PC-3 (cell line): ENCODE measurements at regions not wholly inside any gene's neighbourhood (a gene's known extent, or its start where the extent isn't known, plus 50 kb on each side); places are given as distances from the start of the nearest gene placed in this dataset.

Source experiments
- ATAC-seq: fragments of 200-7000 bp; cut with Tn5 transposase; 2 replicates; pipeline ENCODE4 v1.9.1; 2020; ENCODE audit warnings: mild to moderate bottlenecking, moderate library complexity
- BruUV-seq: library from RNA; stranded (reverse); fragments of 400-500 nt; replicated peaks from 2 replicates; lab custom pipeline; 2021; lab: Mats Ljungman, UMichigan
- CTCF ChIA-PET: fragments of 300-600 bp; sonication (Branson Sonifier 250); formaldehyde crosslinking; loops from one replicate; lab custom pipeline; 2022; ENCODE audit warnings: antibody characterized with exemption; lab: Charles Lee
- POLR2A ChIA-PET: fragments of 300-600 bp; sonication (Branson Sonifier 250); formaldehyde crosslinking; loops from one replicate; lab custom pipeline; 2022; ENCODE audit warnings: antibody characterized with exemption; ENCODE audit not compliant: unreplicated experiment; lab: Charles Lee
- DNase-seq: peaks from one replicate; pipeline ENCODE4 v3.0.0-alpha.2; 2015
- H2AFZ ChIP-seq: fragments of 300-600 bp; sonication (generic); 2 replicates; pipeline ENCODE4 v1.6.0; 2016; ENCODE audit warnings: antibody characterized with exemption, low read length
- H3F3A ChIP-seq: fragments of 300-600 bp; sonication (generic); one replicate; pipeline ENCODE4 v1.6.0; 2017; ENCODE audit warnings: antibody characterized with exemption, low read length, control low read depth, mild to moderate bottlenecking; ENCODE audit not compliant: unreplicated experiment
- H3K27ac ChIP-seq: fragments of 300-600 bp; sonication (generic); 2 replicates; pipeline ENCODE4 v1.5.1; 2016; ENCODE audit warnings: mild to moderate bottlenecking, low read length
- H3K27me3 ChIP-seq: fragments of 300-600 bp; sonication (generic); 2 replicates; pipeline ENCODE4 v1.6.1; 2016; ENCODE audit warnings: low read length, mixed read lengths
- H3K36me3 ChIP-seq: fragments of 300-600 bp; sonication (generic); 2 replicates; pipeline ENCODE4 v1.6.1; 2016; ENCODE audit warnings: low read depth, mixed run types, low read length, mixed read lengths
- H3K4me1 ChIP-seq: fragments of 300-600 bp; sonication (generic); 2 replicates; pipeline ENCODE4 v1.5.1; 2016; ENCODE audit warnings: low read length; ENCODE audit not compliant: insufficient read depth
- H3K4me2 ChIP-seq: fragments of 300-600 bp; sonication (generic); 2 replicates; pipeline ENCODE4 v1.6.0; 2016; ENCODE audit warnings: low read length
- H3K4me3 ChIP-seq: fragments of 300-600 bp; sonication (generic); 2 replicates; pipeline ENCODE4 v1.5.1; 2016; ENCODE audit warnings: mild to moderate bottlenecking, low read length, mixed read lengths
- H3K79me2 ChIP-seq: fragments of 300-600 bp; sonication (generic); 2 replicates; pipeline ENCODE4 v1.6.1; 2017; ENCODE audit warnings: low read length, mixed read lengths
- H3K9ac ChIP-seq: fragments of 300-600 bp; sonication (generic); 2 replicates; pipeline ENCODE4 v1.6.0; 2016; ENCODE audit warnings: mild to moderate bottlenecking, low read length
- H3K9me2 ChIP-seq: fragments of 300-600 bp; sonication (generic); replicated peaks from 2 replicates; pipeline ENCODE4 v1.6.1; 2016; ENCODE audit warnings: mixed run types, low read length, mixed read lengths
- H3K9me3 ChIP-seq: fragments of 300-600 bp; sonication (generic); 2 replicates; pipeline ENCODE4 v1.6.1; 2016; ENCODE audit warnings: low read length, mixed read lengths
- H4K20me1 ChIP-seq: fragments of 300-600 bp; sonication (generic); 2 replicates; pipeline ENCODE4 v1.6.1; 2016; ENCODE audit warnings: low read length, mixed read lengths
- EZH2 ChIP-seq: fragments of 300-600 bp; sonication (generic); IDR thresholded peaks from one replicate; pipeline ENCODE4 v1.6.1; 2017; ENCODE audit warnings: antibody characterized with exemption, mild to moderate bottlenecking, low read length; ENCODE audit not compliant: unreplicated experiment
- EZH2phosphoT487 ChIP-seq: fragments of 300-600 bp; sonication (generic); IDR thresholded peaks from 2 replicates; pipeline ENCODE4 v1.6.1; 2018; ENCODE audit warnings: mild to moderate bottlenecking, antibody characterized with exemption, low read length, borderline replicate concordance
- intact Hi-C: fragments of 100-400 bp; cut with micrococcal nuclease; formaldehyde crosslinking; loops from 2 replicates; pipeline ENCODE4 v1.9.0; 2023
- TF ChIP-seq, protein P1 (sequence below): fragments of 300-600 bp; sonication (generic); conservative IDR thresholded peaks from 2 replicates; pipeline ENCODE4 v1.5.1; 2017; ENCODE audit warnings: antibody characterized with exemption, low read depth, mild to moderate bottlenecking, low read length

- ChIA-PET CTCF (no interaction called here), POLR2A (no interaction called here)
- ATAC-seq (no peak), DNase-seq (no peak)
- Histone ChIP-seq H3K4me2 (no peak overlapping the region), H4K20me1 (no peaks in the 10 kb centered on the region), H3K36me3 (no peaks in the 10 kb centered on the region), H3K4me1 (no peaks in the 10 kb centered on the region), H3K9me2 (no peaks in the 10 kb centered on the region), H3K9me3 (no peaks in the 10 kb centered on the region), H2AFZ (no peak overlapping the region), H3K9ac (no peak overlapping the region), H3K27ac (no peak overlapping the region), H3K4me3 (no peak overlapping the region), H3F3A (no peaks in the 10 kb centered on the region), H3K27me3 (no peaks in the 10 kb centered on the region), H3K79me2 (no peaks in the 10 kb centered on the region)
- no TSS peak for BruUV-seq
- TF ChIP-seq EZH2phosphoT487 (no peak), EZH2 (no peak)
- TF ChIP-seq, protein P1, sequence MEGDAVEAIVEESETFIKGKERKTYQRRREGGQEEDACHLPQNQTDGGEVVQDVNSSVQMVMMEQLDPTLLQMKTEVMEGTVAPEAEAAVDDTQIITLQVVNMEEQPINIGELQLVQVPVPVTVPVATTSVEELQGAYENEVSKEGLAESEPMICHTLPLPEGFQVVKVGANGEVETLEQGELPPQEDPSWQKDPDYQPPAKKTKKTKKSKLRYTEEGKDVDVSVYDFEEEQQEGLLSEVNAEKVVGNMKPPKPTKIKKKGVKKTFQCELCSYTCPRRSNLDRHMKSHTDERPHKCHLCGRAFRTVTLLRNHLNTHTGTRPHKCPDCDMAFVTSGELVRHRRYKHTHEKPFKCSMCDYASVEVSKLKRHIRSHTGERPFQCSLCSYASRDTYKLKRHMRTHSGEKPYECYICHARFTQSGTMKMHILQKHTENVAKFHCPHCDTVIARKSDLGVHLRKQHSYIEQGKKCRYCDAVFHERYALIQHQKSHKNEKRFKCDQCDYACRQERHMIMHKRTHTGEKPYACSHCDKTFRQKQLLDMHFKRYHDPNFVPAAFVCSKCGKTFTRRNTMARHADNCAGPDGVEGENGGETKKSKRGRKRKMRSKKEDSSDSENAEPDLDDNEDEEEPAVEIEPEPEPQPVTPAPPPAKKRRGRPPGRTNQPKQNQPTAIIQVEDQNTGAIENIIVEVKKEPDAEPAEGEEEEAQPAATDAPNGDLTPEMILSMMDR = no peak
- intact Hi-C loops = no loop called here
Observed at GRCh38 chr2:51673628-51674027, 641.7 kb upstream of the NRXN1 start.

GRCh38 chr2:51667679-51668078 lies 635.7 kb upstream of the NRXN1 start:
- Histone ChIP-seq H3K4me3 (no peak overlapping the region), H3K79me2 (no peaks in the 10 kb centered on the region), H2AFZ (no peak overlapping the region), H3K4me1 (no peaks in the 10 kb centered on the region), H3K27ac (no peak overlapping the region), H3K27me3 (no peaks in the 10 kb centered on the region), H3K9me3 (no peaks in the 10 kb centered on the region), H3K36me3 (no peaks in the 10 kb centered on the region), H3F3A (no peaks in the 10 kb centered on the region), H4K20me1 (no peaks in the 10 kb centered on the region), H3K9me2 (no peaks in the 10 kb centered on the region), H3K9ac (no peak overlapping the region), H3K4me2 (no peak overlapping the region)
- DNase-seq = no peak
- no peak for ATAC-seq
- intact Hi-C loops = no loop called here
- POLR2A ChIA-PET = no interaction called here
- CTCF ChIA-PET = no interaction called here
- TF ChIP-seq, protein P1 = no peak
- TF ChIP-seq EZH2 (no peak), EZH2phosphoT487 (no peak)
- BruUV-seq = no TSS peak

DNA sequence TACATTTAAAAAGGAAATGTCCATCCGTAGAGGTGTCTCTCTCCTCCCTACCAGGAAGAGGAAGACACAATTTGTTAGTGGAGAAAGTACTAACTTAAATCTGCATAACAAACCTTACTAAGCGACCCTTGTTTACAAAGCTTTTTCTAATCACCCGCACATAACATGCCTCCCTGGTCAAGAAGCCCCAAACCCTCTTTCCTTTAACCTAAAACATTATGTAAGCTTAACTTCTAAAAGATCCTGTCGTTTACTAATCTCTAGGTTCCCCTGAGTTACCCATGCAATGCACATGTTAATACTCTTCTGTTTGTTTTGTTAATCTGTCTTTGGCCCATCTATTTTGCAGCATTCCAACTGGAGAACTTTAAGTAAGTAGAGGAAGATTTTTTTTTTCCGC lies 630.3 kb upstream of the NRXN1 start:
- Histone ChIP-seq H3F3A (no peaks in the 10 kb centered on the region), H3K4me2 (no peak overlapping the region), H3K36me3 (no peaks in the 10 kb centered on the region), H4K20me1 (no peaks in the 10 kb centered on the region), H3K79me2 (no peaks in the 10 kb centered on the region), H3K27ac (no peak overlapping the region), H3K9me3 (no peaks in the 10 kb centered on the region), H3K9me2 (no peaks in the 10 kb centered on the region), H3K4me1 (no peaks in the 10 kb centered on the region), H3K4me3 (no peak overlapping the region), H3K27me3 (no peaks in the 10 kb centered on the region), H3K9ac (no peak overlapping the region), H2AFZ (no peak overlapping the region)
- POLR2A ChIA-PET = no interaction called here
- TF ChIP-seq EZH2phosphoT487 (no peak), EZH2 (no peak)
- TF ChIP-seq, protein P1 = no peak
- ATAC-seq (no peak), DNase-seq (no peak)
- CTCF ChIA-PET = no interaction called here
- intact Hi-C loops = no loop called here
- no TSS peak for BruUV-seq
